ENCODE measurements at regions not wholly inside any gene's neighbourhood (a gene's known extent, or its start where the extent isn't known, plus 50 kb on each side); places are given as distances from the start of the nearest gene placed in this dataset.

DNA sequence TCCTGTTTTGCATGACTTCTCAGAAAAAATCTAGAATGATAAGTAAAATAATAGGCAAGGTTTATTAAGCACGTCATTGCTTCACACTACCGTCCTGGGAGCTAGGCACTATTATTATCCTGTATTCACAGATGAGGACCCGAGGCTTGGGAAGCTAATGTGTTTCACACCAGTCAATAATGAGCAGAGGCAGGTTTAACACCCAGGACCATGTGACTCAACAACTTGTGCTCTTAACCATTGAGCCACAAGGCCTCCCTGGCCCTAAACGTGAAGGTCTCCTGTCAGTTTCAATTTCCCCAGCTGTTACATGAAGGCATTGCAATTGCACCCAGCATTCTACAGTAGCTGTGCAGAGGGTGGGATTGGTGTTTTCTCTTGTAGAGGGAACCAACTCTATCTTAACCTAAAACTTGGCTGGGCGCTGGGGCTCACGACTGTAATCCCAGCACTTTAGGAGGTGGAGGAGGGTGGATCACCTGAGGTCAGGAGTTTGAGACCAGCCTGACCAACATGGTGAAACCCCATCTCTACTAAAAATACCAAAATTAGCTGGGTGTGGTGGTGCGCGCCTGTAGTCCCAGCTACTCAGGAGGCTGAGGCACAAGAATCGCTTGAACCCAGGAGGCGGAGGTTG, 191.2 kb downstream of the BCAS1 start:
- no peak overlapping the region for H3K4me2 ChIP-seq (ENCODE audit: low read length, poor library complexity, severe bottlenecking)
- H3K9ac ChIP-seq (ENCODE audit: low read length), result no peak overlapping the region
- DNase-seq, result peak; percentile 67
- H2BK5ac ChIP-seq (ENCODE audit: low read depth, low read length, poor library complexity, severe bottlenecking), result no peak overlapping the region
- no peak overlapping the region for H2BK120ac ChIP-seq (ENCODE audit: low read depth, low read length)
- peak overlapping the region; percentile 2 to 92 for H3K18ac ChIP-seq (ENCODE audit: low read depth in 1 of 2, low read length in 2 of 2)
- peak overlapping the region in 1 of 2 experiments; percentile 84 for H3K4ac ChIP-seq (ENCODE audit: low read depth in 1 of 2, low read length in 2 of 2)
- no peak overlapping the region for H3K27ac ChIP-seq (ENCODE audit: low read length, poor library complexity, severe bottlenecking)
- peak overlapping the region; percentile 71 for H2BK15ac ChIP-seq (ENCODE audit: low read depth, poor library complexity, severe bottlenecking)
- H3K23ac ChIP-seq (ENCODE audit: low read length in 2 of 2), result no peak overlapping the region
- no peak overlapping the region for H3K4me3 ChIP-seq (ENCODE audit: insufficient read depth in 1 of 2, low read depth in 1 of 2, low read length in 2 of 2)
- H2AFZ ChIP-seq (ENCODE audit: low read depth, low read length), result no peak overlapping the region
- no peak overlapping the region for H2AK5ac ChIP-seq (ENCODE audit: low read length, severe bottlenecking)
- WGBS, result 53% methylated on average over 7 of the region's 10 CpGs
- peak overlapping the region; percentile 83 for H4K8ac ChIP-seq (ENCODE audit: low read length)
- H3K79me1 ChIP-seq (replicated peaks; ENCODE audit: low read length, poor library complexity, severe bottlenecking), result no peaks in the 10 kb centered on the region
- no peaks in the 10 kb centered on the region for H3K36me3 ChIP-seq (ENCODE audit: control insufficient read depth in 1 of 2, insufficient read depth in 2 of 2, low read depth in 1 of 2, low read length in 2 of 2)
- H2BK12ac ChIP-seq (ENCODE audit: low read length in 2 of 2), result peak overlapping the region; percentile 0 to 18
- peak overlapping the region; percentile 86 for H4K91ac ChIP-seq (ENCODE audit: low read length)
- no peaks in the 10 kb centered on the region for H3K27me3 ChIP-seq (ENCODE audit: control insufficient read depth in 1 of 2, insufficient read depth in 1 of 2, low read length in 2 of 2)
- no peak overlapping the region for H3K14ac ChIP-seq (ENCODE audit: low read length in 2 of 2)
- peaks cover 4% of the 10 kb centered on the region for H3K4me1 ChIP-seq (ENCODE audit: control insufficient read depth, insufficient read depth, low read depth, low read length)
- no peaks in the 10 kb centered on the region for H3K9me3 ChIP-seq (ENCODE audit: control insufficient read depth, low read length)

DNA sequence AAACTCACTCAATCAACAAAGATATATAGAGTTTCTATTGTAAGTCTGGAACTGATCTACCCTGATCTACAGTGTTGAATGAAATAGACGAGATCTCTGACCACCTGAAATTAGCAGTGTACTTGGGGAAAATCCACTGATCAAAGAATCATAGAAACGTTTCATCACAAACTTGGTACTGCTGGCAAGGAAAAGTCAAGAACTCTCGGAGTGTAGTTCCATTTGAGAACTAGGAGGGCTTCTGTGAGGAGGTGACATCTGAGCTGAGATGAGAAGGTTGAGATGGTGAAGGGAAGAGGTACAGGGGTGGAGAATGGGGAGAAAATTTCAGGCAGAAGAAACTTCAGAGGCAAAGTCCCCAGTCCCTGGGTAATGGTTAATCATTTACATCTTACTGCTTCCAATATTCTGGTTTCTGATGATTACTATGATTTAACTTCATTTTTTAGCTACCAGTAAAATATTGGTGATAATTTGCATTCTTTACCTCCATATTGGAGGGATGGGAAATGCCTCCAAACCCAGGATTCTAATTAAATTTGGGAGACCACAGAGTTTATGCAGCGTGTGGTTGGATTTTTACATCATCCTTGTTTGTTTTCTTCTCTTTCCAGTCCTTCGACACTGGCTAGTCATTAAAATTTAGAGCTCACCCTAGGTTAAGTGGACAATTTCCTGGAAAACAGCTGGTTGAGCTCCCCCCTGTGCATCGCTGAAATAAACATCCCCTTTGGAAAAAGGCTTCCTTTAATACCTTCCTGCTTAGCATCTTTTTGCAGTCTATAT, 191.9 kb downstream of the BCAS1 start:
- H3K9ac ChIP-seq (ENCODE audit: low read length), result no peak overlapping the region
- no peak overlapping the region for H2BK15ac ChIP-seq (ENCODE audit: low read depth, poor library complexity, severe bottlenecking)
- peak overlapping the region in 1 of 2 experiments; percentile 6 for H3K4ac ChIP-seq (ENCODE audit: low read depth in 1 of 2, low read length in 2 of 2)
- H3K14ac ChIP-seq (ENCODE audit: low read length in 2 of 2), result no peak overlapping the region
- peak; percentile 70 for DNase-seq
- H3K79me1 ChIP-seq (replicated peaks; ENCODE audit: low read length, poor library complexity, severe bottlenecking), result no peaks in the 10 kb centered on the region
- 46% methylated on average over 6 of the region's 6 CpGs for WGBS
- H3K27me3 ChIP-seq (ENCODE audit: control insufficient read depth in 1 of 2, insufficient read depth in 1 of 2, low read length in 2 of 2), result no peaks in the 10 kb centered on the region
- peak overlapping the region in 1 of 2 experiments; percentile 2 for H2BK12ac ChIP-seq (ENCODE audit: low read length in 2 of 2)
- no peak overlapping the region for H3K27ac ChIP-seq (ENCODE audit: low read length, poor library complexity, severe bottlenecking)
- H3K18ac ChIP-seq (ENCODE audit: low read depth in 1 of 2, low read length in 2 of 2), result peak overlapping the region in 1 of 2 experiments; percentile 46
- no peak overlapping the region for H3K4me3 ChIP-seq (ENCODE audit: insufficient read depth in 1 of 2, low read depth in 1 of 2, low read length in 2 of 2)
- H3K23ac ChIP-seq (ENCODE audit: low read length in 2 of 2), result no peak overlapping the region
- peaks cover 4% of the 10 kb centered on the region for H3K4me1 ChIP-seq (ENCODE audit: control insufficient read depth, insufficient read depth, low read depth, low read length)
- H4K91ac ChIP-seq (ENCODE audit: low read length), result no peak overlapping the region
- H3K36me3 ChIP-seq (ENCODE audit: control insufficient read depth in 1 of 2, insufficient read depth in 2 of 2, low read depth in 1 of 2, low read length in 2 of 2), result no peaks in the 10 kb centered on the region
- H3K9me3 ChIP-seq (ENCODE audit: control insufficient read depth, low read length), result no peaks in the 10 kb centered on the region
- no peak overlapping the region for H2BK120ac ChIP-seq (ENCODE audit: low read depth, low read length)
- H3K4me2 ChIP-seq (ENCODE audit: low read length, poor library complexity, severe bottlenecking), result no peak overlapping the region
- H2AK5ac ChIP-seq (ENCODE audit: low read length, severe bottlenecking), result no peak overlapping the region
- H4K8ac ChIP-seq (ENCODE audit: low read length), result no peak overlapping the region
- no peak overlapping the region for H2AFZ ChIP-seq (ENCODE audit: low read depth, low read length)
- peak overlapping the region; percentile 35 for H2BK5ac ChIP-seq (ENCODE audit: low read depth, low read length, poor library complexity, severe bottlenecking)

DNA sequence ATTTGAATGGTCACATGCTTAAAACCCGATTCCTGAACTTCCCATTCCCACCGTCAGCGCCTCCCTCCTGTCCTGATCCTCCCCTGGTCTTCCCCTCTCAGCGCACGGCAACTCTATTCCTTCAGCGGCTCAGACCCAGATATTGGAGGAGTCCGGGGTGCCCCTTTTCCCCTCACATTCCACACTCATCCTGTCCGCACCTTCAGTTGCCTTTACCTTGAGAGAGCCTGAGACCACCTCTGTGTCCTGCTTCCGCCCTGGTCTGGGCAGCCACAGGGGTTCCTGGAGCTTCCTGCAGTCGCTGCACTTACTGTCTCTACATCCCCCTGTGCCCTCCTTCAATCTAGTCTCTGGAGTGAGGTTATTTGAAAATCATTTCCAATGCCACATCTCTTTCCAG, 193.4 kb downstream of the BCAS1 start:
- H3K4ac ChIP-seq (ENCODE audit: low read depth in 1 of 2, low read length in 2 of 2), result no peak overlapping the region
- H3K27ac ChIP-seq (ENCODE audit: low read length, poor library complexity, severe bottlenecking), result no peak overlapping the region

DNA sequence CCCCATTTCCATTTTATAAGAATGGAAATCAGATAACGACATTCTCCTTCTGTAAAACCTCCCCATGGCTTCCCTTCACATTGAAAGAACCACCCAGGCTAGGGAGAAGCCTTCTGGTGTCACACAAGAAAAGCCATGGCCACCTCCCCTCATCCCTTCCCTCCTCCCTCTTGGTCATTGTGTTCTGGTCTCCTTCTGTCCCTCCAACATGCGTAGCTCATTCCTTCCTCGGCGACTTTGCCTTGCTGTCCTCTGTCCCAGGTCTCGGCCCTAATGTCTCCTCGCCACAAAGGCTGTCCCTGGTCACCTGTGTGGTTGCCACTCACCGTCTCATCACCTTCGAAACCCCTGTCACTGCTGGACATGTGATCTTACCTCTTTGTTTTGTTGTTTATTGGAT, 193.9 kb downstream of the BCAS1 start:
- H3K18ac ChIP-seq (ENCODE audit: low read depth in 1 of 2, low read length in 2 of 2), result peak overlapping the region in 1 of 2 experiments; percentile 84
- no peak overlapping the region for H2BK15ac ChIP-seq (ENCODE audit: low read depth, poor library complexity, severe bottlenecking)
- H3K27ac ChIP-seq (ENCODE audit: low read length, poor library complexity, severe bottlenecking), result no peak overlapping the region
- H3K9me3 ChIP-seq (ENCODE audit: control insufficient read depth, low read length), result no peaks in the 10 kb centered on the region
- H2AFZ ChIP-seq (ENCODE audit: low read depth, low read length), result no peak overlapping the region
- 95% methylated on average over 6 of the region's 8 CpGs for WGBS
- H3K23ac ChIP-seq (ENCODE audit: low read length in 2 of 2), result no peak overlapping the region
- no peak overlapping the region for H3K4me2 ChIP-seq (ENCODE audit: low read length, poor library complexity, severe bottlenecking)
- peaks cover 6% of the 10 kb centered on the region for H3K4me1 ChIP-seq (ENCODE audit: control insufficient read depth, insufficient read depth, low read depth, low read length)
- no peaks in the 10 kb centered on the region for H3K27me3 ChIP-seq (ENCODE audit: control insufficient read depth in 1 of 2, insufficient read depth in 1 of 2, low read length in 2 of 2)
- no peak overlapping the region for H3K9ac ChIP-seq (ENCODE audit: low read length)
- H3K4ac ChIP-seq (ENCODE audit: low read depth in 1 of 2, low read length in 2 of 2), result peak overlapping the region in 1 of 2 experiments; percentile 77
- peak overlapping the region in 1 of 2 experiments; percentile 9 for H3K14ac ChIP-seq (ENCODE audit: low read length in 2 of 2)
- H2AK5ac ChIP-seq (ENCODE audit: low read length, severe bottlenecking), result no peak overlapping the region
- no peak overlapping the region for H3K4me3 ChIP-seq (ENCODE audit: insufficient read depth in 1 of 2, low read depth in 1 of 2, low read length in 2 of 2)
- H4K8ac ChIP-seq (ENCODE audit: low read length), result no peak overlapping the region
- H2BK120ac ChIP-seq (ENCODE audit: low read depth, low read length), result no peak overlapping the region
- H3K79me1 ChIP-seq (replicated peaks; ENCODE audit: low read length, poor library complexity, severe bottlenecking), result no peaks in the 10 kb centered on the region
- H3K36me3 ChIP-seq (ENCODE audit: control insufficient read depth in 1 of 2, insufficient read depth in 2 of 2, low read depth in 1 of 2, low read length in 2 of 2), result no peaks in the 10 kb centered on the region
- peak overlapping the region in 1 of 2 experiments; percentile 76 for H2BK12ac ChIP-seq (ENCODE audit: low read length in 2 of 2)
- no peak overlapping the region for H4K91ac ChIP-seq (ENCODE audit: low read length)
- no peak for DNase-seq
- no peak overlapping the region for H2BK5ac ChIP-seq (ENCODE audit: low read depth, low read length, poor library complexity, severe bottlenecking)

More for the DNA sequence above, 193.4 kb downstream of the BCAS1 start:
- Histone ChIP-seq H2BK12ac (ENCODE audit: low read length in 2 of 2) (peak overlapping the region; percentile 65), H3K4me3 (ENCODE audit: insufficient read depth in 1 of 2, low read depth in 1 of 2, low read length in 2 of 2) (no peak overlapping the region), H3K9me3 (ENCODE audit: control insufficient read depth, low read length) (no peaks in the 10 kb centered on the region), H3K23ac (ENCODE audit: low read length in 2 of 2) (no peak overlapping the region), H3K27me3 (ENCODE audit: control insufficient read depth in 1 of 2, insufficient read depth in 1 of 2, low read length in 2 of 2) (no peaks in the 10 kb centered on the region), H3K14ac (ENCODE audit: low read length in 2 of 2) (no peak overlapping the region), H3K18ac (ENCODE audit: low read depth in 1 of 2, low read length in 2 of 2) (peak overlapping the region in 1 of 2 experiments; percentile 80), H4K91ac (ENCODE audit: low read length) (no peak overlapping the region), H2BK120ac (ENCODE audit: low read depth, low read length) (no peak overlapping the region), H2AK5ac (ENCODE audit: low read length, severe bottlenecking) (peak overlapping the region; percentile 42), H3K4me1 (ENCODE audit: control insufficient read depth, insufficient read depth, low read depth, low read length) (peaks cover 4% of the 10 kb centered on the region), H2BK15ac (ENCODE audit: low read depth, poor library complexity, severe bottlenecking) (no peak overlapping the region), H3K79me1 (replicated peaks; ENCODE audit: low read length, poor library complexity, severe bottlenecking) (no peaks in the 10 kb centered on the region), H4K8ac (ENCODE audit: low read length) (no peak overlapping the region), H3K9ac (ENCODE audit: low read length) (no peak overlapping the region), H2AFZ (ENCODE audit: low read depth, low read length) (no peak overlapping the region), H3K36me3 (ENCODE audit: control insufficient read depth in 1 of 2, insufficient read depth in 2 of 2, low read depth in 1 of 2, low read length in 2 of 2) (no peaks in the 10 kb centered on the region), H3K4me2 (ENCODE audit: low read length, poor library complexity, severe bottlenecking) (no peak overlapping the region), H2BK5ac (ENCODE audit: low read depth, low read length, poor library complexity, severe bottlenecking) (no peak overlapping the region)
- 87% methylated on average over 10 of the region's 10 CpGs for WGBS
- no peak for DNase-seq
